HG02610 (cell line): ENCODE measurements at regions not wholly inside any gene's neighbourhood (a gene's known extent, or its start where the extent isn't known, plus 50 kb on each side); places are given as distances from the start of the nearest gene placed in this dataset.
"Not testable (repeated sequence)": the region's sequence is repeated elsewhere in the genome, so short reads cannot be mapped to it uniquely, and the experiment has no call there.

Experiments used
- ATAC-seq: cut with Tn5 transposase; IDR thresholded peaks from one replicate; pipeline ENCODE4 v1.9.1; 2021; ENCODE audit warnings: mild to moderate bottlenecking, moderate library complexity; ENCODE audit not compliant: unreplicated experiment

- no peak for ATAC-seq
Measured at GRCh38 chrX:55981603-55982002, 250.6 kb upstream of the KLF8 start.

- ATAC-seq, result no peak
Measured at GRCh38 chrX:55996649-55997048, 235.5 kb upstream of the KLF8 start.

- no peak for ATAC-seq
Measured at GRCh38 chrX:56000174-56000573, 232.0 kb upstream of the KLF8 start.

- no peak for ATAC-seq
Measured at GRCh38 chrX:56000729-56001128, 231.4 kb upstream of the KLF8 start.

- ATAC-seq, result no peak
Measured at GRCh38 chrX:56025872-56026571, 206.1 kb upstream of the KLF8 start.

GRCh38 chrX:56026815-56027214, 205.3 kb upstream of the KLF8 start:
- ATAC-seq, result no peak

GRCh38 chrX:56029188-56029587, 203.0 kb upstream of the KLF8 start:
- ATAC-seq, result no peak

- no peak for ATAC-seq
Measured at GRCh38 chrX:56029691-56030090, 202.5 kb upstream of the KLF8 start.

GRCh38 chrX:56031409-56031808, 200.7 kb upstream of the KLF8 start:
- ATAC-seq, result no peak

GRCh38 chrX:56033495-56034180, 198.5 kb upstream of the KLF8 start:
- no peak for ATAC-seq

GRCh38 chrX:56052673-56053330, 179.4 kb upstream of the KLF8 start:
- not testable (repeated sequence) for ATAC-seq

- ATAC-seq, result no peak
Measured at GRCh38 chrX:56057325-56057724, 174.8 kb upstream of the KLF8 start.

- ATAC-seq, result peak; percentile 74
Measured at GRCh38 chrX:56066016-56066415, 166.1 kb upstream of the KLF8 start.

- no peak for ATAC-seq
Measured at GRCh38 chrX:56068274-56068758, 163.8 kb upstream of the KLF8 start.

GRCh38 chrX:56069299-56069931, 162.7 kb upstream of the KLF8 start:
- ATAC-seq, result no peak

GRCh38 chrX:56089376-56089775, 142.8 kb upstream of the KLF8 start:
- ATAC-seq, result no peak

GRCh38 chrX:56099271-56099670, 132.9 kb upstream of the KLF8 start:
- no peak for ATAC-seq

GRCh38 chrX:56107320-56107719, 124.8 kb upstream of the KLF8 start:
- ATAC-seq, result no peak

GRCh38 chrX:56113785-56114436, 118.2 kb upstream of the KLF8 start:
- no peak for ATAC-seq

- ATAC-seq, result no peak
Measured at GRCh38 chrX:56114437-56114787, 117.7 kb upstream of the KLF8 start.

GRCh38 chrX:56120242-56120641, 111.9 kb upstream of the KLF8 start:
- ATAC-seq, result no peak
